Gastrocnemius medialis (tissue), 4 donors: ENCODE measurements at regions not wholly inside any gene's neighbourhood (a gene's known extent, or its start where the extent isn't known, plus 50 kb on each side); places are given as distances from the start of the nearest gene placed in this dataset.

Source experiments
- ATAC-seq, 2 donors: fragments of 150-250 bp; one replicate each; pipeline ENCODE4 v1.9.1; 2016
- DNase-seq, 2 donors: peaks; one replicate each; pipeline ENCODE4 v3.0.0-alpha.2; 2019
- H3K27ac ChIP-seq, 4 donors: fragments of 200-600 bp; sonication (generic); 1 replicate in 1 of 4; 2 replicates in 3 of 4; pipeline ENCODE4 v1.5.1; 2016 to 2018; ENCODE audit warnings: mild to moderate bottlenecking in 2 of 4, moderate library complexity in 1 of 4
- H3K27me3 ChIP-seq, 3 donors: fragments of 200-600 bp; sonication (generic) in 2 of 3; 1 replicate in 1 of 3; 2 replicates in 2 of 3; pipeline versions ENCODE4 v1.5.1 to v1.6.0; 2016 to 2019; ENCODE audit warnings: mild to moderate bottlenecking in 1 of 3, moderate library complexity in 1 of 3
- H3K36me3 ChIP-seq, 2 donors: fragments of 200-600 bp; sonication (generic) in 1 of 2; one replicate each; pipeline ENCODE4 v1.5.1; 2017 to 2018
- H3K4me1 ChIP-seq, 2 donors: fragments of 200-600 bp; sonication (generic) in 1 of 2; one replicate each; pipeline ENCODE4 v1.5.1; 2016 to 2017; ENCODE audit warnings: mild to moderate bottlenecking in 2 of 2
- H3K4me3 ChIP-seq, 4 donors: fragments of 200-600 bp; sonication (generic) in 3 of 4; 1 replicate in 1 of 4; 2 replicates in 3 of 4; pipeline ENCODE4 v1.5.1; 2016 to 2019; ENCODE audit warnings: mild to moderate bottlenecking in 2 of 4
- H3K9me3 ChIP-seq, 3 donors: fragments of 200-600 bp; sonication (generic) in 2 of 3; 1 replicate in 1 of 3; 2 replicates in 2 of 3; pipeline ENCODE4 v1.5.1; 2016 to 2019
- POLR2A ChIP-seq, 2 donors: fragments of 450-650 bp; IDR thresholded peaks; one replicate each; pipeline ENCODE4 v1.6.1; 2017; ENCODE audit warnings: antibody characterized with exemption in 2 of 2, mild to moderate bottlenecking in 2 of 2, moderate library complexity in 2 of 2
- in situ Hi-C, 4 donors: fragments of 200-750 bp; cut with MboI; loops; one replicate each; pipeline versions ENCODE4 v1.15.0 to v1.8.0; 2017; ENCODE audit warnings: low sequenced_read_pairs in 4 of 4
- intact Hi-C: fragments of 100-400 bp; cut with DNase I; formaldehyde crosslinking; loops from one replicate; pipeline ENCODE4 v1.15.1; 2023; ENCODE audit warnings: low total_unique reads
- TF ChIP-seq, protein P1 (sequence below), 5 experiments: fragments of 450-650 bp in 3 of 5; fragments of 200-600 bp in 2 of 5; sonication (generic) in 2 of 5; IDR thresholded peaks in 4 of 5; conservative IDR thresholded peaks in 1 of 5; 1 replicate in 4 of 5; 2 replicates in 1 of 5; pipeline ENCODE4 v1.5.1; 2016 to 2019; ENCODE audit warnings: antibody characterized with exemption in 5 of 5, mild to moderate bottlenecking in 3 of 5, moderate library complexity in 3 of 5

DNA sequence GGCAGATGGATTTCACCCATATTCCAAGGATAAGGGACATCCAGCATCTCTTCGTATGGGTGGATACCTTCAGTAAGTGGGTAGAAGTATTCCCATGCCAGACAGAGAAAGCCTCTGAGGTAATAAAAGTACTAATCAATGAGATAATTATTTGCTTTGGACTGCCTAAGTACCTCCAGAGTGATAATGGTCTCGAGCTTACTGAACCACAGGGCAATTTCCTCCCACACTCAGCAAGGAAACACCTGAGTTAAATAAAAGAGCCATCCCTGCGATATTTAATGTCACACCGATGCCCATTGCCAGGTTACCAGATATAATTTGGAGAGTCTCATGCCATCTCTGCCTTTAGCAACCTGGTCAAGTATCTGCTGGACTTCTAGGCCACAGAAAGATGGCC, 70.6 kb upstream of the MPEG1 start:
- Histone ChIP-seq H3K27ac (no peak overlapping the region), H3K4me3 (no peak overlapping the region), H3K9me3 (no peaks in the 10 kb centered on the region), H3K27me3 (no peaks in the 10 kb centered on the region), H3K4me1 (no peaks in the 10 kb centered on the region), H3K36me3 (no peaks in the 10 kb centered on the region)
- TF ChIP-seq, protein P1, sequence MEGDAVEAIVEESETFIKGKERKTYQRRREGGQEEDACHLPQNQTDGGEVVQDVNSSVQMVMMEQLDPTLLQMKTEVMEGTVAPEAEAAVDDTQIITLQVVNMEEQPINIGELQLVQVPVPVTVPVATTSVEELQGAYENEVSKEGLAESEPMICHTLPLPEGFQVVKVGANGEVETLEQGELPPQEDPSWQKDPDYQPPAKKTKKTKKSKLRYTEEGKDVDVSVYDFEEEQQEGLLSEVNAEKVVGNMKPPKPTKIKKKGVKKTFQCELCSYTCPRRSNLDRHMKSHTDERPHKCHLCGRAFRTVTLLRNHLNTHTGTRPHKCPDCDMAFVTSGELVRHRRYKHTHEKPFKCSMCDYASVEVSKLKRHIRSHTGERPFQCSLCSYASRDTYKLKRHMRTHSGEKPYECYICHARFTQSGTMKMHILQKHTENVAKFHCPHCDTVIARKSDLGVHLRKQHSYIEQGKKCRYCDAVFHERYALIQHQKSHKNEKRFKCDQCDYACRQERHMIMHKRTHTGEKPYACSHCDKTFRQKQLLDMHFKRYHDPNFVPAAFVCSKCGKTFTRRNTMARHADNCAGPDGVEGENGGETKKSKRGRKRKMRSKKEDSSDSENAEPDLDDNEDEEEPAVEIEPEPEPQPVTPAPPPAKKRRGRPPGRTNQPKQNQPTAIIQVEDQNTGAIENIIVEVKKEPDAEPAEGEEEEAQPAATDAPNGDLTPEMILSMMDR (IDR thresholded peaks at IDR 0.05 in 4 of 5, conservative IDR thresholded peaks at IDR 0.05 in 1 of 5), result no peak
- TF ChIP-seq POLR2A (IDR thresholded peaks at IDR 0.05), result no peak
- intact Hi-C loops, result loop anchor here (5.0 kb wide), 1 partner anchor 139 kb away; no protein-coding TSS in a partner anchor
- no peak for ATAC-seq
- DNase-seq, result no peak
- in situ Hi-C loops, result loop anchor here in 1 of 4 donors (10.0 kb wide), 1 partner anchor 119 kb away; no protein-coding TSS in a partner anchor

DNA sequence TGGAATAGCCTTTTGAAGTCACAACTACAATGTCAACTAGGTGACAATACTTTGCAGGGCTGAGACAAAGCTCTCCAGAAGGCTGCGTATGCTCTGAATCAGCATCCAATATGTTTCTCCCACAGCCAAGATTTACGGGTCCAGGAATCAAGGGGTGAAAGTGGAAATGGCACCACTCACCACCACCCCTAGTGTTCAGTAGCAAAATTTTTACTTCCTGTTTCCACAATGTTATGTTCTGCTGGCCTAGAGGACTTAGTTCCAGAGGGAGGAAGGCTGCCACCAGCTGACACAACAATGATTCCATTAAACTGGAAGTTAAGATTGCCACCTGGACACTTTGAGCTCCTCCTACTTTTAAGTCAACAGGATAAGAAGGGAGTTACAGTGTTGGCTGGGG, 68.5 kb upstream of the MPEG1 start:
- Histone ChIP-seq H3K27me3 (no peaks in the 10 kb centered on the region), H3K9me3 (no peaks in the 10 kb centered on the region), H3K27ac (no peak overlapping the region), H3K4me1 (no peaks in the 10 kb centered on the region), H3K36me3 (no peaks in the 10 kb centered on the region), H3K4me3 (no peak overlapping the region)
- DNase-seq (no peak), ATAC-seq (no peak)
- no peak for TF ChIP-seq POLR2A (IDR thresholded peaks at IDR 0.05)
- TF ChIP-seq, protein P1 (IDR thresholded peaks at IDR 0.05 in 4 of 5, conservative IDR thresholded peaks at IDR 0.05 in 1 of 5), result no peak
- intact Hi-C loops, result loop anchor here (5.0 kb wide), 1 partner anchor 141 kb away; no protein-coding TSS in a partner anchor
- in situ Hi-C loops, result loop anchor here in 1 of 4 donors (10.0 kb wide), 1 partner anchor 116 kb away; no protein-coding TSS in a partner anchor

DNA sequence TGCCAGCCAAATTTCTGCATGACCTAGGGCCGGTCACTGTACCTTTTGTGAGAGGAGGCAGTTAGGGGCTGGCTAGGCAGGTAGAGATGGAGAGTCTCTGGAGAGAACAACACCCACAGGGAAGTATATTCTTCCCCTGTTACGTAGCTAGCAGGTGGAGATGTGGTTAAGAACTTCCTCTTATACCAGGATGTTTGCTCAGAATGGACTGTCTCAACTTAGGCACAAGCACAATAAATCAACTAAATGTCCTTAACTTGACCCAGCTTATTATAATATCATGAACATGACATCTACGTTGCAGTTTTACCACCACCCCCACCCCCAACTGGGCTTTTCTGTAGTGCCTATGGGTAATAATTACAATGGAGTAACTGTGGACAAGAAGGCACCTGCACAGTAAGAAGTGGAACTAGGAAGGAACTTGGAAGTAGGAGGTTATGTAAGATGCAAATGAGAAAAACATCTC, 60.7 kb upstream of the MPEG1 start:
- no peak overlapping the region for H3K4me3 ChIP-seq
- ATAC-seq, result no peak
- in situ Hi-C loops, result no loop called here
- intact Hi-C loops, result no loop called here
- H3K36me3 ChIP-seq, result no peaks in the 10 kb centered on the region
- H3K4me1 ChIP-seq, result no peaks in the 10 kb centered on the region
- no peak for TF ChIP-seq POLR2A (IDR thresholded peaks at IDR 0.05)
- TF ChIP-seq, protein P1 (IDR thresholded peaks at IDR 0.05 in 4 of 5, conservative IDR thresholded peaks at IDR 0.05 in 1 of 5), result no peak
- no peak overlapping the region for H3K27ac ChIP-seq
- no peaks in the 10 kb centered on the region for H3K9me3 ChIP-seq
- no peak for DNase-seq
- no peaks in the 10 kb centered on the region for H3K27me3 ChIP-seq

DNA sequence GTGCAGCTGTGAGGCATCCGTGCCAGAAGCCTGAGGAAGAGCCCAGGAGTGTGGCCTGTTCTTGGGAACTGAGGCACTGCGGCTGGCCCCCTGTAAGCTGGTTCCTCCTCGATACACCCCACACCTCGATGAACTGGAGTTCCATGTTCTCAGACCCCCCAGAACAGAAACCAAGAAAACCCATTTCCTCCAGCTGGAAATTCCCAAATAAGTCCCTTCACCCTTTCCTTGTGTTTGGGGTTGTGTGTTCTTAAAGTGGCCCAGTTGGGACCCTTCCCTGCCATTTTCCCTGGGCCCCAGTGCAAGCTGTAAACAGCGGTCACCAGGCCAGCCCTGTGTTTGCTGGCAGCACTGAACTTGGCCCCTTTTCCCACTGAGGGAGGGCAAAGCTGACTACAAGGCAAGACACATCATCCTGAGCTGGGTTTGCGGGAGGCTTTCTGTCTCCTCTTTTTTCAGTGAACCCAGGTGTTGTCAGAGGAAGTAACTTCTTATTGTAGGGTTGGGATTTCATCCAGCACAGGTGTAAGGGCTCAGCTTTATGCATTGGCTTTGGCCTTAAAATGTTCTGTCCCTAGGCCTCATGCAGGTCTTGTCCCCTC, 60.1 kb upstream of the MPEG1 start:
- in situ Hi-C loops, result no loop called here
- no peak overlapping the region for H3K4me3 ChIP-seq
- H3K27me3 ChIP-seq, result no peaks in the 10 kb centered on the region
- no peak for ATAC-seq
- H3K4me1 ChIP-seq, result no peaks in the 10 kb centered on the region
- no peaks in the 10 kb centered on the region for H3K9me3 ChIP-seq
- no peaks in the 10 kb centered on the region for H3K36me3 ChIP-seq
- H3K27ac ChIP-seq, result no peak overlapping the region
- TF ChIP-seq POLR2A (IDR thresholded peaks at IDR 0.05), result no peak
- TF ChIP-seq, protein P1 (IDR thresholded peaks at IDR 0.05 in 4 of 5, conservative IDR thresholded peaks at IDR 0.05 in 1 of 5), result no peak
- no peak for DNase-seq
- intact Hi-C loops, result no loop called here
